ENCODE measurements at regions not wholly inside any gene's neighbourhood (a gene's known extent, or its start where the extent isn't known, plus 50 kb on each side); places are given as distances from the start of the nearest gene placed in this dataset.

DNA sequence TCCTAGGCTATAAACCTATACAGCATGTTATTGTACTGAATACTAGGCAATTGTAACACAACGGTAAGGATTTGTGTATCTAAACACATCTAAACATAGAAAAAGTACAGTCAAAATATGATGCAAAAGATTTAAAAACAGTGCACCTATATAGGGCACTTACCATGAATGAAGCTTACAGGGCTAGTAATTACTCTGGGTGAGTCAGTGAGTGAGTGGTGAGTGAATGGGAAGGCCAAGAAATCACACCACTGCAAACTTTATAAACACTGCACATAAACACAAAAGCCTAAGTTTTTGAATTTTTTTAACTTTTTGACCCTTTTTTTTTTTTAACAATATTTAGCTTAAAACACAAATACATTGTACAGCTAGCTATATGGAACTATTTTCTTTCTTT, 204.7 kb upstream of the CTNNB1 start:
- DNase-seq (ENCODE audit: low spot score), result no peak

DNA sequence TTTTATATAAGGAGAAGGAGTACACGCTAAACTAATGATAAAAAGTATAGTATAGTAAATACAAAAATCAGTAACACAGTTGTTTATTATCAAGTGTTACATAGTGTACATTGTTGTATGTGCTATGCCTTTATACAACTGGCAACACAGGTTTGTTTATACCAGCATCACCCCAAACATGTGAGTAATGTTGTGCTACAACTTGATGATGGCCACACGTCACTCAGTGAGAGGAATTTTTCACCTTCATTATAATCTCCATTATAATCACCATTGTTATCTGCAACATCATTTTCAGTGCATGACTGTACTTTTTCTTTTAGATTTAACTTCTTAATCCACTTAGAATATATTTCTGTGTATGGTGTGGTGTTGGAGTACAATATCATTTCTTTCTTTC, 204.0 kb upstream of the CTNNB1 start:
- DNase-seq (ENCODE audit: low spot score), result no peak

DNA sequence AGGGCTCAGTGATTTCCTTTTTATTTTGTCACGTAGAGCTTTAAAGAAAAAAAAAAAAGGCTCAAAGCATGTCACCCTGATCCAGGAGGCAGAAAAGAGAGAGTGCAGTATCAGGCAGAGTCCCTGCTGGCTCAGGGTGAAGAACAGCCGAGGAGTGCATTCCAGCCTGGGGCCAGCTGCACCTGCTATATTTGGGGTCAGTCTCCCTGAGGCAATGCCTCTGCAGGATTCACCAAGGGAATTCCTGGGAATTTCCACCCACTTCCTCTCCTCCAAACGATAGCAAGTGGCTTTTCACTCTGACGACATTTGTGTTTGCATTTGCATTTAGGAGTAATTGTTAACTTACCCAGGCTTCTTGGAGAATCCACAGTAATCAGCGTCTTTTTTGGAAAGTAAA, 202.9 kb upstream of the CTNNB1 start:
- DNase-seq (ENCODE audit: low spot score), result no peak

DNA sequence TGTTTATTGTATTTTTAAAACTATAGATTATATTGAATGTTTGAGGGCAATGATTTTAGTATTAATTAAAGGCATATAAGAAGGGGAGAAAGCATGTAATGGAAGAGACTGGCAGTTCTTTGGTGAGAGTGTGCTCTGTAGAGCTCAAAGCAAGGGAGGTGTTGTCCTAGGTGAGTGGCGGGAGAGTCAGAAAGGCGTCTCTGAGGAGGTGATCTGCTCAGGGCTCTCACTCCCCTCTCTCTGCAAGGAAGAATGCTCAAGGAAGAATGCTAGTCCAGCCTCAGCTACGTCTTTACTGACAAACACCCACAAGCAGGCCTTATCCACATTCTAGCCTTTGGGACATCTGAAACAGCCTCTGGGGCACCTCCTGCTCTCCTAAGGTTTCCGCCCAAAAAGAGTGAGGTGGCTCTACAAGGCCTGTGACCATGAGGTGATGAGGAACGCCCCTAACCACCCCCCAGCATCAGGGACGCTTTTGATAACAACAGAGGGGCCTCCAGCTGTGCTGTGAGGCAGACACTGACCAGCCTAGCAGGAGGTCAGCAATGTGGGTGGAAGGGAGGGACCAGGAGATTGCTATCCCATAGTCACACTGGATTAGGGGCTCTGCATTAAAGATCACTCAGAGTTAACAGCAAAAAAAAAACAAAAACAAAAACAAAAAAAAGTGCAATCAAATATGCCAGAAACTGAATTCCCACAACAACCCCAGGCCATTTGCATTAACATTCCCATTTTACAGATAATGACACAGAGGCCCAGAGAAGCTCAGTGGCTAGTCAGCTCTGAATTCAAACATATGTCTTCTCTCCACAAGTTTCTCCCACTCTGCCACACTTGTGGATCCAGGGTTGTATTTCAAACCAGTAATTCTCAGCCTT, 202.2 kb upstream of the CTNNB1 start:
- DNase-seq (ENCODE audit: low spot score), result no peak

DNA sequence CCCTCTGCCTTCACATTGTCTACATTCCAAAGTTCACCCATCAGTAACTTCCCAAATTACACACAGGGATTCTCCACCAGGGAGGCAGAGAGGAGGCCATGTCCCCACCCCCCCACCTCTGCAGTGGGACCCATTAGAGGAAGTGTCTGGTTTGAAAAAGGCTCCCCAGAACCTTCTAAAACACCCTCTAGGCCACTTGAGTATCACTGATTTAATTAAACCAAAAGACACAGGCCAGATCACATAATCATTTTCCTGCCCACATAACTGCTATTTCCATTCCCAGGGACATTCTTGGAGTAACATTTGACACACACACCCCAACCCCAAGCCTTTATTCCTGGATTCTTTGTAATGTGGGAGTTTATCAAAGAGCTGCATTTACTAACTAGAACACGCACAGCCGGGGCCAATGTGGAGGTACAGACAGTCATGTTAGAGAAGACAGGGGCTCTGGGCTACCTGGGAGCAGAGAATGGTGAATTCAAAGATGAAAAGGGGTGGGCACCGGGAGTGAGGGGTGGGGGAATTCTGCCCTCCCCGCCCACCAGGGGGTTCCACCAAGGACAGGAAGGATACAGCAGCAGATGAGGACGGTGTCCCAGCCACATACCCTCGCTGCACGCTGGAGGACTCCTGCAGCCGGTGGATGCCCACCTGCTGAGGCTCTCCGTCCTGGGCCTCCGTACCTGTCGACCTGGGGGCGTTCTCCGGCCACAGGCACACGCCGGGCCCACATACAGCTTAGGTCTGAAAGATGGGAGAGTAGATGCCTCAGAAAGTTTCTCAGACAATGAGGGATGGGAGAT, 201.4 kb upstream of the CTNNB1 start:
- no peak for DNase-seq (ENCODE audit: low spot score)

DNA sequence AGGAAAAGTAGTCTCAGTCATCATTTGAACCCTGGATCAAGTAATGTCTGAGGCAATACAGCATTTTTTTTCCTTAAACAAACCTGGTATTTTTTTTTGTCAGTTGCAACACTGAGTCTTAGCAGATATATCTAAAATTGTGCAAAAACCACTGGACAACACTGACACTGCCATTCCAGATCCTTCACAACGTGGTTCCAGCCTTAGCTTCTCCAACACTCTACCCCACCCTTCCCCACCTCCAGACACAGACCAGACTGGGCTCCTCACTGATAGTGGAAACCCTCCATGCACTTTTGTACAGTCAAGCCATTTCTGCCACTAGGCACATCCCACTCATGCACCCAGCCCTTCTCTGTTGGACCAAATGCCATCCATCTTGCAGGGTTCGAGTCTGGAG, 199.6 kb upstream of the CTNNB1 start:
- DNase-seq (ENCODE audit: low spot score), result no peak

DNA sequence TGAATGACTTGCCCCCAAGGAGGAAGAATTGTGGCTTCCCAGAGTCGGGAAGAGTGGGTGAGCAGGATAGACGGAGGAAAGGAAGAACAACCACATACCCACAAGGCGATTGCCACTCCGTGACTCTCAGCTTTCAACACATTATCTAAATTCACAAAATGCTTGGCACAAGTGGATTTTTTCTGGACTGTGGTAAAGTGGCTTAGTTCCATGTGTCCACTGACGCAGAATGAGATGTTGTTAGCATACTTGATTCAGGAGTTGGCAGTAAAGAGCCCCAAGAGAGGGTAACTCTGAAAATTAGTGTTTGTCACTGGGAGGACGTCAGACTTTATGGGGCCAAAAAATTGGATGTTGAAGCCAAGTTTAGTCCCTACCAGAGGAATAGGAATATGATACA, 198.8 kb upstream of the CTNNB1 start:
- DNase-seq (ENCODE audit: low spot score), result no peak

DNA sequence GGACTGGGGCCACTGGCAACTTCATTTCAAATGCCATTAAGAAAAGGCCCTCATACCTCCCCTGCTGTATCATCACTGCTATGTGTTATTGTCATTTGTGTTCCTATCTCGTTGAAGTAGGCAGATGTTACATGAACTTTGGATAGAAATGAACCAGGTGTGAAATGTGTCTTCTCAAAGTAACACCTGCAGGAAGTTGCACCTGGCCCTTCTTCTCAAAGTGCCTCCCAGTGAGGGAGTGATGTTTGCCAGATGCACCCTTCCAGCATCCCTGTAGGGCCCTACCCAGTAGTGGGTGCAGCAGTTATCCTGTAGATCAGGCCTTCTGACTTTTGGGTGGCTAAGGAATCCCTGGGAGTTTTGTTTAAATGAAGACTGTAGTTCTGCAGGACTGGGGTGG, 197.7 kb upstream of the CTNNB1 start:
- DNase-seq (ENCODE audit: low spot score), result no peak

DNA sequence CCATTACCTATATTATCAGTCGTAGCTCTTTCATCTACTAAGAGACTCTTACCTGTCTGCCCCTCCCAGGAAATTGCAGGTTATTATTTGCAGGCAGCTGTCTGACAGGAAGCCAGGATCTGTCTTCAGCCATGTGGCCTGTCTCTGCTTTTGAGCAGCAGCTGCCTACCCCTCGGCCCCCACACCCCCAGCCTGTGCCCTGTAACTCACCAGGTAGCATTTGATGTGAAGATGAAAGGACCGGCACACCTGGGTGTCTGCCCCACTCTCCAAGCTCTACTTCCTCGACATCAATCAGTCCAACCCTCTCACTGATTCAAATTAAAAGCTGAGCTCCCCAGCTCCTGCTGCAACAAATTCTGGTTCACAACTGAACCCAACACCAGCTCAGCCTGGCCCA, 197.2 kb upstream of the CTNNB1 start:
- DNase-seq (ENCODE audit: low spot score), result no peak

DNA sequence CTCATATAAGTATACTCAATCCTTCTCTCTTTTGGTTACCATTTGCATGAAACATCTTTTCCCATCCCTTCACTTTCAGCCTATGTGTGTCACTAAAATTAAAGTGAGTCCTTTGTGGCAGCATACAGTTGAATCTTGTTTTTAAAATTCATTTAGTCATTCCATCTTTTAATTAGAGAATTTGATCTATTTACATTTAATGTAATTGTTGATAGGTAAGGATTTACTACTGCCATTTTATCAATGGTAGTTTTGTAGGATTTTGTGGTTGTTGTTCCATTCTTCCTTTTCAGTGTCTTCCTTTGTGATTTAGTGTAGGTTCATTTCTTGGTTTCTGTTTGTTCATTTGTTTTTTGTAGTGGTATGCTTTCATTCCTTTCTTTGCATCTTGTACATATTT, 191.9 kb upstream of the CTNNB1 start:
- DNase-seq (ENCODE audit: low spot score), result no peak

DNA sequence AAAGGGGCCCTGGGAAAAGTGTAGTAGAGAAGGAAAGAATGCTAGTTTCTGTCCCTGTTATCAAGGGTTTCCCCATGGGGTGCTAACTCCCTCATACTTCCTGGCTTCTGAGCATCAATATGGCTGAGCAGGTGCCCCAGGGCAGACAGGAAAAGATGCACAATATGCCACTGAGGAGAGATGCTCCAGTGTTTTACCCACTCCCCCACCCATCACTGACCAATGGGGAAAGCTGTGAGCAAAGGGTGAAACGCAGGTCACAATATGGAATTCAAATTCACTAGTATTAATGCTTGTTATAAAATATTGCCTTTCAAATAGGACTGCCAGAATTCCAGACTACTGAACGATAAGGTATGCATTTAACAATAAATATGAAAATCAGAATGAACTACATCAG, 187.5 kb upstream of the CTNNB1 start:
- no peak for DNase-seq (ENCODE audit: low spot score)

DNA sequence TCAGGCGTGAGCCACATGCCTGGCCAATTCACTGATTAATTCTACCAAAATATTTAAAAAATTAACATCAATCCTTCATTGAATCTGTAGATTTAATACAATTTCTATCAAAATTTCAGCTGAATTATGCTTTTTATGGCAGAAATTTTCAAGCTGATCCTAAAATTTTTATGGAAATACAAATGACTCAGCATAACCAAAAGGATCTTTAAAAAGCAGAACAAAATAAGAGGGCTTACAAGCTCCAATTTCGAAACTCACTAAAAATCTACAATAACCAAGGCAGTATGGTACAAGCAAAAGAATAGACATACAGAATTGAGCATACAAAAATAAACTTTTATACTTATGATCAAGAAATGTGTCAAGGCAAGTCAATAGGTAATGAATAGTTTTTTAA, 180.4 kb upstream of the CTNNB1 start:
- no peak for DNase-seq (ENCODE audit: low spot score)

DNA sequence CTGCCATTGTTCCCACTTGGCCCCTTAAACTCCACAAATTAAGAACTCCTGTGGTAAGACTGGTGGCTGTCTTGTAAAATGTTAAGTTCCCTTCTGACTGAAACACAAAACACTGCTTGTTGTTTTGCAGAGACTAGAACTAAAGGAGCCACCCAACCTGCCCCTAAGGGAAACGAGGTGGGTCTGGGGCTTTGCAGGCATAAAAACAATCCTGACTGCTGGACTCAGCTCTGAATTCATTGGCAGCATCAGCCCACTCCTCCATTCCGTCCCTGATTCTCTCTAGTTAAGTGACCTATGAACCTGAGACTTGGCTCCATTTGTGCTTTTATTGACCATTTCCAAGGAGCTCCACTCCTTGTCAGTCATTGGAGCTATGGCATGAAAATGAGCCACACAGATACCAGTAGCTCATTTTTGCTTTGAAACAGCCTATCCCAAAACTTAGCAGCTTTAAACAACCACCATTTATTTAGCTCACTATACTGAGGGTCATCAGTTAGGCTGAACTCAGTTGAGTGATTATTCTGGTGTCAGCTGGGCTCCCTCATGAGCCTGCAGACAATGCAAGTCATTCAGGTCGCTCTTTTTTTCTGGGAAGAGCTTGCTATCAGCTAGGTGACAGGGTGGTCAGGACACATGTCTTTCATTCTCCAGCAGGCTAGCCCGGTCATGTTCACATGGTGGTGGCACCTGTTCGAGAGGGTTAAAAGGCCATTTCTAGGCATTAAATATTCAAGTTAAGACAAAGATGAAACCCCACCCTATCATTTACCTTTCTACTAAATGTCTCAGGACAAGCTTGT, 175.1 kb upstream of the CTNNB1 start:
- DNase-seq (ENCODE audit: low spot score), result no peak

DNA sequence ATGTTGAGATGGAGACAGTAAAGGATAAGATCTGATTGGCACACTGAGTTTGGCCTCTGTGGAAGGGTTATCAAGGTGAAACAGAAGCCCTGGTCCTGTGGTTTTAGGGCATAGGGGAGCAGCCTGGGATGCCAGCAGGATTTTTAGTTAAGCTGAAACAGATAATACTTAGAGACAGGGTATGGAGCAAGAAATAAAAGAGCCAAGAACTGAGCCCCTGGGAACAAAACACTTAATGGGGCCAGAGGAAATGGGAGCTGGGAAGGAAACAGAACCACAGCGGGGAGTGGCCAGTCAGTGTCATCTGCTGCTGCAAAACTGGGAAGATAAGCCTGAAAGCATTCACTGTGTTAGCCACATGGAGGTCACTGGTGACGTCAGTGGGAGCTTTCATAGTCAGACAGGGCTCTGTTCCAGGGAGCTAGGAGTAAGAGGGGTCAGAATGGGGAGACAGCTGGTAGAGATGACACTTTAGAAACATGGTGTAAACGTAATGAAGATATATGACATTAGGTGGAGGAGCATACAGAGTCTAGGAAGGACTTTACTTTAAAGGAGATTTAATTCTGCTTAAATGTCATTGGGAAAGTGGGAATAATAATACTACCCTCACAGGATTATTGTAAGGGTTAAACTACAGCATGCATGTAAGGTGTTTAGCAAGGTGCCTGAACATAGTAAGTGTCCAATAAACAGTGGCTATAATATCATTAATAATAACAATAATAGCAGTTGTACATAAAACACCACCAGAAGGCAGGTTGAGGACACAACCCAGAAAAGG, 172.7 kb upstream of the CTNNB1 start:
- DNase-seq (ENCODE audit: low spot score), result no peak

DNA sequence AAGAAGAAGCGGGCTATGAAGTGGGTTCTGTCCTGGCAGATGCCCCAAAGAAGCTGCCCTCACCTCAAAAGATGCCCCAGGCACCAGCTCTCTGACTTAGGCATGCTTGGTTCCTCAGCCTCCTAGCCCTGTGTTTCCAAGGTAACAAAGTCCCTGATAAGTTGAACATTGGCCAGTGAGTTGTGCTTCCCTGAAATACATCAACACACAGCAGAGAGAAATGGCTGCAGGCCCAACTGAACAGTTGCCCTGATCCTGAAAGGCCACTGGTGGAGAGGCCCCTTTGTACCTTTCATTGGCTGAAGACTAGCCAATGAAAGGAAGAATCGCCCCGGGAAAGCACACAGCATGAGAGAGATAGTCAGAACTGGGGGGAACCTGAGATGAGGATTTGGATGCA, 169.9 kb upstream of the CTNNB1 start:
- DNase-seq (ENCODE audit: low spot score), result no peak

DNA sequence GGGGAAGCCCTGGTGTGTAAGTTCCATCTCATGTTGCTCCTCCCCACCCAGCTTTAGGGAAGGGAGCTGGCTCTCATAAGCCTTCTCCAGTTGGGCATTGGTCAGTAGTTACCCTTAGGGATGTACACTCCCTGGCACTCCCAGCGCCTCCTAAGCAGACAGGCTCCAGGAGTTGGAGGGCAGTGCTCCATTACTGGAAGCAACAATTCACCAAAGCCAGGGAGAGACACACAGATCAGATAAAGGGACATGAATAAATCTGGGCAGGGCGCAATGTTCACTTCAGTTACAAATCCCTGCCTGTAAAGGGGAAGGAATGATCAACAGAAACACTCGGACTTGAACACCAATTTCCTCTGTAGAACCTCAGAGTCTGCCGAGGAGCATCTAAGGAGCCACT, 169.1 kb upstream of the CTNNB1 start:
- DNase-seq (ENCODE audit: low spot score), result no peak

DNA sequence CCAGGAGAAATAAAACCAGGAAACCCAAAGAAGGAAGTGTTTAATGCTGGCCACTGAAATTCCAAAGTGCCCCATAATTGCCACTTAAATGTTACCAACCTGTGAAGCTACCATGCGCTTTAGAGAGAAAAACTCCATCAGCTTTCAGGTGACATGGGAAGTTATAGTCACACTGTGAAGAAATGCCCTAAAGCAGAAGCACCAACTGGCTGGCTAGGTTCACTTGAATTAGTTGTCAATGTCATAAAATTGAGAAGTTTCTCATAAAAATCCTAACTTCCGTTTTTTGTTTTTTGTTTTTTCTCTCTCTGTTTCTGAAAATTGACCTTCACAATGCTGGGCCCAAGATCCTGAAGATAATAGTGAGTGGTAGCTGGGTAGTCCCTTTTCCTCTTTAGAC, 167.9 kb upstream of the CTNNB1 start:
- no peak for DNase-seq (ENCODE audit: low spot score)

DNA sequence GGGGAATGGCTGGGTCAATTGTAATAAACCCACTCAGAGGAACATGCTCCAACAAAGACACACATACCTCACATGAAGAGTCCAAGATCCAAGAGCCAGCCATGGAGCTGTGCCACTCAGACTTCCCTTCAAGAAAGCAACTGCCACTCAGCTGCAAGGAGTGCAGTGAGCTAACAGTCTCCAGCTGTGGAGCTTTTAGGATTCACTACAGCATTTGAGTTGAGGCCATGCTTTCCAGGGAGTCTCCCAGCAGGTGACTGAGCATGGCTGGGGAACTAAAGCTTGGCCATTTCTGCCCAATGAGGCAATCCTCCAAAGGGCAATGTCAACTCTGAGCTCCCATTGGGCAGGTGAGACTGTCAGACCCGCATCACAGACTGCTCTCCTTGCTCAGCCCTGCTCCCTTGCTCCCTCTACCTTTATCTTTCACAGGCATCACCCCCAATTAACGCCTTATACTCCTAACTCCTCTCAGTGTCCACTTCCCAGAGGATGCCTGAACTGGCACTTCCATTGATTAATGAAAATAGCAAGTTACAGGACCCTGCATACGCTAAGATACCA, 165.3 kb upstream of the CTNNB1 start:
- DNase-seq (ENCODE audit: low spot score), result no peak

DNA sequence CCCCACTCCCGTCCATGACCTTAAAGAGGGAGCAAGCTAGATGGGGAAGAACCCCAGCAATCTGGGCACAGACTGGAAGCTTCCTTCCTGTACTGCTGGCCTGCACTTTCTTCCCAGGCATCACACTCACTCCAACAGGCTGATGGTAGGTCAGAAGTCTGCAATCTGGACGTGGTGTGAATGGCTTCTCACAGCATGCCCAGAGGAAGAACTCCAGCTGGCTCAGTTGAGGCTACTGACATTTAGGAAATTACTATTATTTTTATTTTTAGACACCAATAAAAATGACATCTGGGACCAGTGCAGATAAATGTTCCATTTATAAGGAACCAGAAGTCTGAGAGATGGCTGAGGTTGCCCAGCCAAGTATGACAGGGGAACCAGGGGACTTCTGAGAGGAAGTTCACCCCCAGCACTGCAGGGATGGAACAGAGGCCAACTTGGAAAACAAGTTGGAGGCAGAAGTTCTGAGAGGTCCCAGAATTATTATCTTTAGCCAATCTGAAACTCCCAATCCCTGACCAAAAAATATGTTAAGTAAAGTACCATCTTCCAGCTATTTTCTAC, 163.8 kb upstream of the CTNNB1 start:
- DNase-seq (ENCODE audit: low spot score), result no peak

DNA sequence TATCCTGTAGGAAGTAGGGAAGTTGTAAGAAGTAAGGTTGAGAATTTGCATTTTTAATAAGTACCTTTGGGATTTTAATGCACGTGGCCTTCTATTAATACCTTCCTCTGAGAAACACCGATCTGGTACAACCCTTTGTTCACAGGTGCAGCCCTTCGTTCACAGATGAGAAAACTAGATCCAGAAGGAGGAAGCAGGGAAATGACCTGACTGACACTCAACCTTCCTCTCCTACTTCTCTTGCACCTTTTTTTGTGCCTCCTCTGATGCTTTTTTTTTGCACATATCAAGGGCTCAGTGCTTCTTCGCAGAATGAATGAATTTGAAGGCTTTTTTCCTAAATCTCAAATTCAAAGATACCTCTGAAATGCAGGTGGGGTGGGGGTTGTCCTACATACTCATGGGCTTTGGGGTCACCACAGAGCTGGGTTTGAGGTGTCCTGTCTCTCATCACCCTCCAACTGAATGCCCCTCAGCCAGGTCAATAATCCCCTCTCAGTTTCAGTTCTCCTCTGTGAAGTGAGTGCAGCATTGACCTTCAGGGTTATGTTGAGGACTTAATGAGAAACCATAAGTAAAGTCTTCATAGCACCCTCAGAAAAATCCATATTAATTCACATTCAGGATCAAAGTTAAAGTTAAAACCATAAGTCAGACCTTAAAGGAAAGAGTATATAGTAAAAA, 161.5 kb upstream of the CTNNB1 start:
- DNase-seq (ENCODE audit: low spot score), result no peak

DNA sequence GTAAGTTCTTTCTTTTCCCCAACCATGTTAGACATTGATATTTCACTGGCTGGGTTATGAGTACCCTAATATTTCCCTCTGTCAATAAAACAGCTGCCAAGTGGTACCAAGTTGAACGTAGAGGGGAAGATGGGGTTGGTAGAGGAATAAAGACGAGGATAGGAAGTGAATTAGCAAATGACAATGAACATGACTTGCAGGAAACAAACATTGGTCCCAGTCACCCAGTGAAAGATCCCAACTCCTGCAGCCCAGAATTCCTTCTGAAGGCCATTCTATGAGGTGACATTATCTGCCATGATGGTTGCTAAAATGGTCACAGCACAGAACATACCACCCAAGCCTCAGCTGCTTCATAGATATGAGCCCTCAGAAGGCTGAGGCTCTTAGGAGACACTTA, 159.0 kb upstream of the CTNNB1 start:
- no peak for DNase-seq (ENCODE audit: low spot score)

All from CD4-positive, alpha-beta T cell treated with Interleukin-6 at 100 ng/mL for 8 hours (primary cell).